ENCODE measurements at regions not wholly inside any gene's neighbourhood (a gene's known extent, or its start where the extent isn't known, plus 50 kb on each side); places are given as distances from the start of the nearest gene placed in this dataset.

DNA sequence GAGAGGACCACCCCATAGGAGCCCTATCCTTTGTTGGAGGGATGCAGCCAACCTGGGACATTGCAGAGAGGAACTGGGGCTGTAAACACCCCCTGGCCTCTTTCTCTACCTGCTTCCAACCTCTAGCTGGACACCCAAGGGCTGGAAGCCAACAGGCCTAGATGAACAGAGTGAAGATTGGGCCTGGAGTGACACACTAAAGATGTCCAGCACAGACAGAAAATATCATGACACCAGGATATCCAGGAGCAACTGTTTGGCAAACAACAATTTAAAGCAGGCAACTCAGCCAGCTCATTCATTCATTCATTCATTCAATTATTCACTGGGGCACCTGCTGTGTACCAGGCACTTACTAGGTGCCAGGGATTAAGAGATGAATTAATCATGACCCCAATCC is 125.0 kb upstream of the NCOR2 start:
- TF ChIP-seq, protein P1, sequence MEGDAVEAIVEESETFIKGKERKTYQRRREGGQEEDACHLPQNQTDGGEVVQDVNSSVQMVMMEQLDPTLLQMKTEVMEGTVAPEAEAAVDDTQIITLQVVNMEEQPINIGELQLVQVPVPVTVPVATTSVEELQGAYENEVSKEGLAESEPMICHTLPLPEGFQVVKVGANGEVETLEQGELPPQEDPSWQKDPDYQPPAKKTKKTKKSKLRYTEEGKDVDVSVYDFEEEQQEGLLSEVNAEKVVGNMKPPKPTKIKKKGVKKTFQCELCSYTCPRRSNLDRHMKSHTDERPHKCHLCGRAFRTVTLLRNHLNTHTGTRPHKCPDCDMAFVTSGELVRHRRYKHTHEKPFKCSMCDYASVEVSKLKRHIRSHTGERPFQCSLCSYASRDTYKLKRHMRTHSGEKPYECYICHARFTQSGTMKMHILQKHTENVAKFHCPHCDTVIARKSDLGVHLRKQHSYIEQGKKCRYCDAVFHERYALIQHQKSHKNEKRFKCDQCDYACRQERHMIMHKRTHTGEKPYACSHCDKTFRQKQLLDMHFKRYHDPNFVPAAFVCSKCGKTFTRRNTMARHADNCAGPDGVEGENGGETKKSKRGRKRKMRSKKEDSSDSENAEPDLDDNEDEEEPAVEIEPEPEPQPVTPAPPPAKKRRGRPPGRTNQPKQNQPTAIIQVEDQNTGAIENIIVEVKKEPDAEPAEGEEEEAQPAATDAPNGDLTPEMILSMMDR (IDR thresholded peaks at IDR 0.05; ENCODE audit: low read depth, low read length, poor library complexity, severe bottlenecking): no peak
- TF ChIP-seq EZH2phosphoT487 (IDR thresholded peaks at IDR 0.05; ENCODE audit: borderline replicate concordance, low read length): no peak

Measured in DOHH2 (cell line).